GM12874 (cell line): ENCODE measurements at regions not wholly inside any gene's neighbourhood (a gene's known extent, or its start where the extent isn't known, plus 50 kb on each side); places are given as distances from the start of the nearest gene placed in this dataset.

Experiments used
- TF ChIP-seq, protein P1 (sequence below): IDR thresholded peaks from 2 replicates; pipeline ENCODE4 v1.5.1; 2011; ENCODE audit warnings: low read depth, mild to moderate bottlenecking, control low read depth, low read length, moderate library complexity; ENCODE audit not compliant: insufficient read depth

GRCh38 chr1:234887016-234887900 lies 241.4 kb downstream of the TOMM20 start:
- TF ChIP-seq, protein P1, sequence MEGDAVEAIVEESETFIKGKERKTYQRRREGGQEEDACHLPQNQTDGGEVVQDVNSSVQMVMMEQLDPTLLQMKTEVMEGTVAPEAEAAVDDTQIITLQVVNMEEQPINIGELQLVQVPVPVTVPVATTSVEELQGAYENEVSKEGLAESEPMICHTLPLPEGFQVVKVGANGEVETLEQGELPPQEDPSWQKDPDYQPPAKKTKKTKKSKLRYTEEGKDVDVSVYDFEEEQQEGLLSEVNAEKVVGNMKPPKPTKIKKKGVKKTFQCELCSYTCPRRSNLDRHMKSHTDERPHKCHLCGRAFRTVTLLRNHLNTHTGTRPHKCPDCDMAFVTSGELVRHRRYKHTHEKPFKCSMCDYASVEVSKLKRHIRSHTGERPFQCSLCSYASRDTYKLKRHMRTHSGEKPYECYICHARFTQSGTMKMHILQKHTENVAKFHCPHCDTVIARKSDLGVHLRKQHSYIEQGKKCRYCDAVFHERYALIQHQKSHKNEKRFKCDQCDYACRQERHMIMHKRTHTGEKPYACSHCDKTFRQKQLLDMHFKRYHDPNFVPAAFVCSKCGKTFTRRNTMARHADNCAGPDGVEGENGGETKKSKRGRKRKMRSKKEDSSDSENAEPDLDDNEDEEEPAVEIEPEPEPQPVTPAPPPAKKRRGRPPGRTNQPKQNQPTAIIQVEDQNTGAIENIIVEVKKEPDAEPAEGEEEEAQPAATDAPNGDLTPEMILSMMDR, result no peak

GRCh38 chr1:234886081-234886984 lies 242.3 kb downstream of the TOMM20 start:
- TF ChIP-seq, protein P1, result no peak

DNA sequence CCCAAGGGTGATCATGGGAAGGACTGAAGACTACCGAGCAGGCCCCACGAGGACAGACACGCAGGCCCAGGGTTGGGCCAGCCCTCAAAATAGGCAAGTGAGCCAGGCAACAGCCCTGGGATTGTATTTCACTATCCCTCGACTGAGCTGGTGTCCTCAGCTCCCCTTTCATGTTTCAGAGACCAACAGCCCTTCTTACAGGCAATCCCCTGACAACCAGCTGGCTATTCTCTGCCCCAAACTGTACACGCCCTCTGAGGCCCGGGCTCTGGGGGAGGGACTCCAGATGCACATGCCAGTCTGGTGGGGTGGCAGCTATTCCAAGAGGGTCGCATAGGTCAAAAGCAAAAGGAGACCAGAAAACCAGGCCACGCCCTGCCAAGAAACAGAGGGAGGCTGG lies 243.0 kb downstream of the TOMM20 start:
- TF ChIP-seq, protein P1, result no peak

DNA sequence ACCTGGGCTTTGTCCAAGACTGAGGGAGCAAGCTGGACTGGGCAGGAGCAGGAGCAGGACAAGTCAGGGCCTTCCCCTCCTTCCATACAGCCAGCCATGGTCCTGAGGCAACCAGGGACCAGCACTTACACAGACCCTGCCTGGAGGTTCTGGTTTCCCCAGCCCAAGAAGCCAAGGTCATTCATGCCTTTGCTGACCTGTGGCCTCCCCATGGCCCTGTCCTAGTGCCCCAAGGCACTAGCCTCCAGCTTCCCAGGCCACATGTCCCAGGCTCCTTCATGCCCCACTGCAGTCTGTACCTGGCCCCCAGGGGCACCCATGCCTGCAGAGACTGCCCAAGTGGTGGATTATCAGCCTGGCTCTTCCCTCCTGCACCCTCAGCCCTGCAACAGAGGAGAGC lies 243.9 kb downstream of the TOMM20 start:
- TF ChIP-seq, protein P1, result no peak

- TF ChIP-seq, protein P1, result no peak
Observed at GRCh38 chr1:234884006-234884405, 244.6 kb downstream of the TOMM20 start.

- TF ChIP-seq, protein P1, result no peak
Observed at GRCh38 chr1:234882898-234883297, 245.7 kb downstream of the TOMM20 start.
